Right hindlimb (tissue), 1 donor: ENCODE measurements at regions not wholly inside any gene's neighbourhood (a gene's known extent, or its start where the extent isn't known, plus 50 kb on each side); places are given as distances from the start of the nearest gene placed in this dataset.

Source experiments
- DNase-seq: peaks from one replicate; pipeline ENCODE4 v3.0.0-alpha.2; 2018

DNA sequence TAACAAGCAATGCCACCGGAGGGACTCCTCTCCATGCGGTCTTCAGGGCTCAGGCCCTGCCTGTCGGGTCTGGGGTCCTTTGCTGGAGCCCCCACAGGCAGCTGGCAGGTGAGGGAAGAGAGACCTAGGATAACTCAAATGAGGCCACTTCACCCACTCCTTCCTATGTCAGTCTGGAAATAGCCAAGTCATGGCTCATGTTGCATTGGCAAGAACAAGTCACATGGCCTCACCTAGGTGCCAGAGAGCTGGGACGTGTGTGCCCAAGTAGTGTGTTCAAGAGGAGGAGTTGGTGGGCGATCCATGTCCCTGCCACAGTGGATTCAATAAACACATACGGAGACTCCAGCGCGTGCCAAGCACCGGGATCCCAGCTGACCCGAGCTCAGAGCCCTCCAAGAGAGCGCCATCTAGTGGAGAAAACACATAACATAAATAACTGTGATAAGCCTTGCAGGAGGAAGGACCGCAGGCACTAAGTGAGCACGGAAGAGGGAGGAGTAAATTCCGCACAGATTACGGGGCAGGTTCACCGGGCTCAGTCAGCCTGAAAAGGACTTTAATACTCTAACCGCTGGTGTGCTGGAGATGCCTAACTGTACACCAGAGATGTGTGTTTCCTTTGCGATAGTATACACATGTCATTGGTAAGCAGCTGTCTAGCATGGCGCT lies 580.8 kb downstream of the CCDC171 start:
- no peak for DNase-seq

DNA sequence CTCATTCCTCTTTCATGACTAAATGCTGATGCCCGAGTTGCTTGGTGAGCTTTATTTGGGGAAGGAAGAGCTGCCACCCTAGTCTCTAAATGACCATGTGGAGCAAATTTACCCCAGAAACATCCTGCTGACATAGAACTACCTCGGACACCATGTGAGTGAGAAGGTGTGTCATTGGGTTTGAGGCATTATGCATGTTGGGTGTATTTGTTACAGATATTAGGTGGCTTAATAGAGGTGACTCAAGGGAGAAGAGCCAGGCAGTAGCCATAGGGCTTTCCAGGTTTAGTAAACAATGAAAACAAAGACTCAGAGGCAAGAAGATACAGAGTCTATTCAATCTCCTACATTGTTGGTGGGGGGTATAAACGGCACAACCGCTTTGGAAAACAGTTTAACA lies 581.5 kb downstream of the CCDC171 start:
- DNase-seq = no peak

DNA sequence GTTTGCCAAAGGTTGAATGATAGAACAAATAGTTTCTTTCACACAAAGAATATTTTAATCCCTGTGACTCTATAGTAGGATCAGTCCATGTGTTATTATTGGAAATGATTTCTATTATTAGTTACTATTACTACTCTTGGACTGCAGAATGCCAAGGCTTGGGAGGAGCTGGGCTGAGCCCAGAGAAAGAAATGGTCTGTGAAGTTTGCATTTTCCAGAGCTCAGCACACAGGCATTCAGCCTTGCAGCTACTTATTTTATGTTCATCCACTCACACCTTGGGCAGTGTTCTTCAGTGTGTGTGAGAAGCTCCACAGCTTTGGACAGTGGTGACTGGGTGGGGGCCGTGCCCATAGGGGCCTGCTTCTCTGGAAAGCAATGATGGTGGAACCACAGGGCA lies 583.1 kb downstream of the CCDC171 start:
- DNase-seq = peak; percentile 71

DNA sequence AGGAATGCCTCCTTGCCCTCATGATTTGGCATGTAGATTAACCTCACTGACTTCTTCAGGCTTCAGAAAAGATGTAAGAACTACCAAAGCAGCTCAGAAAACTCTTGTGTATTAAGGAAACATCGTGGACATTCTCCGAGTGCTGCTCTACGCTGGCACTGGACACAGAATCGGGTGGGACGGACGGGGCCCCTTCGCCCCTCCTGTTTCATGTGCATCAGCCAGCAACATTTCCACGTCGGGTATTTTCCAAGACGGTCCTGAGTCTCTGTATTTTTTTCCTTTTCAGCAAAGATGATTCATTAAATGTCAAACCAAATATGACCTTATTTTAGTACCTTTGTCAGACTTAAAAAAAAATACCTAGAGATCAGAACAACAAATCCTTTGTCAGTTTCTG lies 583.6 kb downstream of the CCDC171 start:
- peak; percentile 64 for DNase-seq

DNA sequence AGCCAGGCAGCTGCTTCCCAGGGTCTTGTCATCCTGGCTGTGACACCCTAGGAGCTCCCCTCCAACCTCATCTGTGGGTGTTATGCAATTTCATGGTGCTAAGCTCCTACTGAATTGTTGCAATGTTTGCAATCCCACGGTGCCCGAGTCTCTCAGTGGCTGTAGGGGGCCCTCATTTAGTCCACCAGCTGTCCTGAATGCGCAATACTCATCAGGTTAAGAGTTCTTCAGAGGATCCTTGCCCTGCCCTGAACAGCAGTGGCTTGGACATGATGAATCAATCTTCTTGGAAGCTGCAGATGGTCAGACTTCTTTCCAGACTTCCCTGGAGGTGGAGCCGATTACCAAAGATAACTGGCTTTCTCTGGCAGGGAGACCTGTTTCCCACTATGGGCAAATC lies 584.1 kb downstream of the CCDC171 start:
- peak; percentile 74 for DNase-seq

DNA sequence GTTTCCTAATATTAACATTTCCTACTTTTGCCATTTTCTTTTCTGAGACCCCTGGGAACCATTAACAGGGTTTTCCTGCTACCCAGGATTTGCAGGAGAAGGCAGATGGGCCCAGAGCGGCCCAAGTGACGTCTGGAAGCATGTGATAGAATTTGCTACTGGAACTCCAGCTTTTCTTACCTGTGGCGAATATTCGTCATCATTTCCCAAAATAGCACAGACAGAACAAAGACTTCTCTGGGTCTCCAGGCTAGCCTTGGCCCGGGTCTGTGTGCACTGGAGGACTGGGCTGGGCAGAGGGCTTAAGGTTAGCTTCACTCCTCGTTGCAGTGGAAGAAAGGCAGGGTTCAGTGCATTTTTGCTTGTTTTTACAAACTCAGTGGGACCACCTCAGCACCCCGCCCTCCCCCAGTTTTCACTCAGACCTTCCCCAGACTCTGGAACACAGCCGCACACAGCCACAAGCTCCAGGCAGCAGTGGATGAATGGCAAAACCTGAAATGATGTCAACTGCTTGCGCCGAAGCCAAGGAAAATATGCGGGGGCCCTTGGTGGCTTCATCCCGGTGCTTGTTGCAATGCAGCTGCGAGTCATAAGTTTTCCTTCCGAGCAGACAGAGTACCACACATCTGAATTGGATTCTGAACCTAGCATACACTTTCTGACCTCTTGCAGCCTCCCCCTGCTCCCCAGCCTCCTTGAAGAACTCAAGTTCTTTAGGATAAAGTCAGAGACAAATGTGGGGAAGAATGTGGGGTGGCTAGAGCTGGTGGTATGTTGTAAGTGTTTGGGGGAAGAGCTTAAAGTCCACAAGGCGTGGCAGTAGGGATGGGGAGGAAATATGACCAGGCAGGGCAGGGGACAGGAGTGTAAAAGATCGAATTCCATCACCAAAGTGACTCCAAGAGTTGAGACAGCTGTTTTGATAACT lies 586.0 kb downstream of the CCDC171 start:
- peak; percentile 91 for DNase-seq

DNA sequence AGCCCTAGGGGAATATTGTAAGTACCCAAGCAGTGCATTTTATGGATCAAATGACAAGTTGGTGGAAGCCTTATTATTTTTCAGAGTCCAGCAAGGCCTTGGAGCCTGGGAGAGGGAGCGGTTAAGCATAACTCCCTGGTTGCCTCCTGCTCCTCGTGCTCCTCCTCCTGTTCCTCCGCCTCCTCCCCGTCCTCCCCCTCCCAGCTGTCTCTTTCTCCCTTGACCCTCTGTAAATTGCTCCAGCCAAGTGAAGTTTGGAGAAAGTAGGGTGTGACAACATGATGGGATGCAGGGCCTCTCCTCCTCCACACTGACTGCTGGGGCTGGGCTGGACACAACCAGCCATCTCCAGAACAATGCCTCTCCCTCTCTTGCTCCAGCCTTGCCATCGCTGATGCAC lies 586.9 kb downstream of the CCDC171 start:
- peak; percentile 72 for DNase-seq

DNA sequence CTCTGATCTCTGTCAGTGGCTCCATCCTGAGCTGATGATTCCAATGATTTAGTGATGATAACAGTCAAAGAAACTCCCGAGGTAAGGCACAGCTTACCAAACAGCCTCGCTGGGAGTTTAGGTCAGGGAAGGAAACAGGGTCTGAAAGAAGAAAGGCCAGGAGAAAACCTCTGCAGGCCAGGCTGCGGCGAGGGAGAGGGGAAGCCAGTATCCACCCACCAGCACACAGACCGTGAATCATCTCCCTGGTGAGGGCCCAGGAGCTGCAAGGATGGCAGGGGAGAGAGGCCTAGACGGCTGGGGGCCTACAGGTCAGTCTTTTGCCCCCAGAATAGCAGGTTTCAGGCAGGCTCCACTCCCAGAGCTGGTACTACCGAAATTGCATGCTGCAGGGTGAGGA lies 590.5 kb downstream of the CCDC171 start:
- DNase-seq = no peak

DNA sequence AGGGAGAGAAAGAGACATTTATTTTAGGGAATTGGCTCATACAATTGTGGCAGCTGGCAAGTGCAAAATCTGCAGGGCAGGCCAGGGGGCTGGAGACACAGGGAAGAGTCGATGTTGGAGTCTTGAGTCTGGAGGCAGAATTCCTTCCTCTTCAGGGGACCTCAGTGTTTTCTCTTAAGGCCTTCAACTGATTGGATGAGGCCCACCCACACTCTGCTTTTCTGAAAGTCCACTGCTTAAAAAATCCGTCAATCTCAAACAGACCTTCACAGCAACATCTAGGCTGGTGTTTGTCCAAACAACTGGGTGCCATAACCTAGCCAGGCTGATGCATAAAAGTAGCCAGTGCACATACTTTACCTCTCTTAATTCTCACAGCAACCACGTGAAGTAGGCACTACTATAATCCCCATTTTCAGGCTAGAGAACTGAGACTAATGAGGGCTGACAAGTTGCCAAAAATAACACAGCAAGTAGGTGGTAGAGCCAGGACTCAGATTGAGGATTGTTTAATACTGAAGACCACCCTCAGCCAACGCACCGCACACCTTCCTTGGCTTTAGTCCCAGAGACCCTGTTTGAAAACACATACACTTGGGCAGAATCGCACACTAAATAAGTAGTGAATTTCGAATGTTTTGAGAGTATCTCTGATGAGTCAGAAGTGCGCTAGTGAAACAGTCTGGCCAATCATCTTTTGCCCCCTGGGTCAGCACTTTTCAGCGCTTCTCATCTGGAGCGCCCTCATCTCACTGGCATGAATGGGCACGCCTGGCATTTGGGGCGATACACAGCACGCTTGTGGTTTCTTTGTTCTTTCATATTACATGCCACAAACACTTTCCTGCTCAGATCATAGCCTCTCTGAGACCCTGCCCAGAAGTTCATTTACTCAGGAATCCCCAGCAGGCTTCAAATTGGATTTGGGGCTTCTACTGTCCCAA lies 591.4 kb downstream of the CCDC171 start:
- DNase-seq = no peak

DNA sequence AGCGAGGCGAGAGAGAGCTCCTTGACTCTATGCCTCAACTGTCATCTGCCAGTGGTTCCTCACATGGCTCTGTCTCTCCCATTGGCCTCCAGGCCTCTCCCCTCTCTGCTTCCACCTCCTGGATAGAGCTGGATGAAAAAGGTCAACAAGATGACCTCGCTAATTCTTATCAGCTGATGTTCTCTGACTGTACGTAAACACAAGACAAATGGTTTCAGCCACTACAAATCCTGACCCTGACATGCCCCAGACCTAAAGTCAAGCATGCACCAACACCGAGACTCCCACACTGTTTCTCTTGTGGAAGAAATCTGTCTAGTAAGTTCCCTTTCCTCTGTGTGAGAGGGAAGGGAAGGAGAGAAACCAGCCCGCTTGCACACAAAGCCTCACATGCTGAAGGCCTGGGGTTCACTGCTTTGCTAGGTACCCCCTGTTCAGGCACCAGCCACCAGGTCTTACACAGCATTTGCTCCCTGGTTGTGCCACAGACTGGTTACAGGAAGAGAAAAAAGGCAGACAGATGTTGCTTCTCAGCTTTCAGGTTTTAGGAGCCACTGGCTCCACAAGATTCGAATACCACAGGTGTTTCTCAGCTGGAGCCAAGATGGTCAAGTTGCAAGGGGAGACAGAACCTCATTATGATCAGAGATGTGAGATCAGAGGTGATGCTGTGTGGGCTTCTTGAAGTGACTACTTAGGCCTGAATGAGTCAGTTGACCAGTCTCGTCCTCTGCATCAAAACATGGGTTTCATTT lies 592.5 kb downstream of the CCDC171 start:
- no peak for DNase-seq

DNA sequence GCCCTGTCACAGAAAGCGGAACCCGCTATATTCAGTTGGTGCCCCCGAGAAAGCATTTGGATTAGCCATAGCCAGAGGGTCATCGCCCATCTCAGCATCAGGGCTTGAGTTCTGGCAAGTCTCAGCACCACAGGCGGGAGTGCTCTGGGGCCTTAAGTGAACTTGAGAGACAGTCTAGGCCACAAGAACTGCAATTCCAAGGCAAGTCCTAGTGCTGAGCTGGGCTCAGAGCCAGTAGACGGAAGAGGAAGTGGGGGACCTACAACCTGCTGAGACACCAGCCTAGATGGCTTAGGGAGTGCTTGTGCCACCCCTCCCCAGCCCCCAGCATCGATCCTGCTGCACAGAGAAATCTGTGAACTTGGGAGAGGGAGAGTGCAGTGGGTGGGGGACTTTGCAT lies 594.9 kb downstream of the CCDC171 start:
- no peak for DNase-seq

DNA sequence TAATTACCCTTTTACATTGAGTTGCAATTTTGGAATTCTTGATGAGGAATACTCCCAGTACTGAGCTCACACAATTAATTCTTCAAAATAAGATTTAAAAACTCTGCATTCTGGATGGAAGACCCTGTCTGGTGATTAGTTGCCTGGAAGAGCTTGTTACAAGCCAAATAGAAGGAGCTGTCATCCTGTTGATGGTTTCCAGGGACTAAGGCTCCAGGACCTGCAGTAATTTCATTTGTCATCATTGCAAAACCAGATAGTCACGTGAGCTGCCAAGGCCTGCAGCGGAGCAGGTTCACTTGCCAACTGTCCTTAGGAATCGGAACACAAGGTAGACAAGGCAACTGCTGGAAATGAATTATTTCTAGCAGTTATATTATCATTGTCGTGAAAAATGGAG lies 597.7 kb downstream of the CCDC171 start:
- no peak for DNase-seq

DNA sequence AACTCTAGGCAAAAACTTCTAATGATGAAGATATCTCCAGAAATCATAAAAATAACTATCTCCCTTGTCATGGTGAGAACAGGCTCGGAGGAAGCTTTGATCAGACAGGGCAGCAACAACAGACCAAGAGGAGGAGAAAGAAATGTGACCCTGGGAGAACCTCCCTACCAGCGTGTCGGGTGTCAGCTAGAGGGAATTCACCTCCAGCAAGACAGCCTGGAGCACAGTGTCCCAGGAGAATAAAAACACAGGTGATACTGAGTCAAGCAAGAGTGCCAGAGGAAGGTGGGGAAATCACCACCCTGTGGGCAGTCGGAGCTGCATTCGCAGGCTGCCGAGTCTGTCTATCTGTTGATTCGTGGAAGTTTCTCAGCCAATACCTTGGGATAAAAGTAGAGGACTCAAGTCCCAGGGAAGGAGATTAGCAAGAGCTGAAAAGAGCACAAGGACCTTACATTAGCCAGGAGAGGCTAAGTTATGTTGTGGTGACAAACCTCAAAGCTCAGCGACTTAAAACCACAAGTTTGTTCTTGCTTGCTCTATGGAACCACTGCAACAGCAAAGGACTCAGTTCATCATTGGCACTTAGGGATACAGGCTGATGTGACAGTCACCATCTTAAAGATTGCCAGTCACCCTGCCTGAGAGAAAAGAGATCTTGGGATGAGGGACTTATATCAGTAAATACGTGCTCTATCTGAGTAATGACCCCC lies 598.3 kb downstream of the CCDC171 start:
- no peak for DNase-seq

DNA sequence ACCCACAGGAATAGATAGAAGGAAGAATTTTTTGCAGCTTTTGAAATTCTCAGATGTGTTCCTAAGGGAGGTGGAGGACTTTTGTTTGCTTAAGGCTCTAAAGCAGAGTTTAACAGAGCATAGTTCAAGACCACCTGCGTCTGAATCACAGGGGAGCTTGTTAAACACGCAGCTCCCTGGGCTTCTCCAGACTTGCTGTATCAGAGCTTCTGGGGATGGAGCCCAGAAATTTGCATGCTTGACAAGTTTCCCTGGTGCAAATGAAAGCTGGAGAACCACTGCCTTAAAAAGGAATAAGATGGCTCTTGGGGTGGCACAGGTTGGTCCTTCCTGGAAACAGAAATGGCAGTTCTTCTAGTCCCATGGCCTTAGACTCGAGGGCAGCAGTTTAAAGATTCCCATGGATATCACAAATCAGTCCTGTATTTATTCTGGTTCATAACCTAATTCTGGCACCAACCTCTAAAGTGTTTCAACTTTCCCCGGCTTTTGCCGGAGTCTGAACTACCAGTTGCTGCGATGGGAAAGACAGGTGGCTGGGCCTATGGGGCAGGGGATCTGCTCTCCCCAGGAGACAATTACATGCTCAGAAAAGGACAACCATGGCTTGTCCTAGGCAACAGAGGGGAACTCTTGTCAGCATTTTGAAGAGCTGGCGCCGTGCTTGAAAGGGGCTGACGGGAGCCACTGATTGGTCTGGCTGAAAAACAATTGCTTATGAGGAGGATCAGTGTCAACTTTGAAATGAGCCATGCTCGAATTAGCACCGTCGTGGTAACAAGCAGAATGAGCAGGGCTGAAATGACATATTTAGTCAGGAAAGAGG lies 599.6 kb downstream of the CCDC171 start:
- peak; percentile 52 for DNase-seq

DNA sequence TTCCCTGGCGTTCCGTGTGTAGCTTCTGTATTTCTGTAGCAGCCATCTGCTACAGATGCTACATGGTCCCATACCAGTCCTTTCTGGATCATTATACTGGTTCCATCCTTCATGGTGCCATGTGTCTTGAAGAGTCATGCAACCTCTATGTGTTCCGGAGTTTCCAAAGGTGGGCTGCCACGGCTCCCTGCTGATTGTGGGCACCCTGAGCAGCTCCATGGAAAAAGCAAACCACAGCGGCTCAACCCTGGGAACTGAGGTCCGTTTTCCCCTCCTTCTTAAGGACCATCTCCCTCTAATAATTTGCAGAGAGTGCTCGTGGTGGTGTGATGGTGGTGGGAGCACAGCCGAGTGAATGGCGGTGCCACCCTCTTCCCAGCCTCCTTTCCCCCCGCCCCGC lies 600.4 kb downstream of the CCDC171 start:
- no peak for DNase-seq

DNA sequence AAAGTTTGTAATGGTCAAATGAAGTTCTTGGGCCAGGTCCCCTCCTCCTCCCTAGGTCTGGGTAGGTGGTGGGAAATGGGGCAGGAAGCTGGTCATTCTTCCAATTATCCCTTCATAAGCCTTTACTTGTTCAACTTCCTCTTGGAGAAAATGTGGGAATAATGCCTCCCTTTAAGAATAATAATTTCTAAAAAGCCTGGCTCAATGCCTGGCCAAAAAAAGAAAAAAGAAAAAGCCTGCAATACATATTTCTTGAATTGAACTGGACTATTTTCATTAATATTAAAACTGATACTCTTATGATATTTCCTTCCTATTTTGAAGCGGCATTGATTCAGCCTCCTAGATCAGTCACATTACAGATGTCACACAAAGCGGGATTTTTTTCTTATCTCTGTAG lies 600.9 kb downstream of the CCDC171 start:
- DNase-seq = no peak

DNA sequence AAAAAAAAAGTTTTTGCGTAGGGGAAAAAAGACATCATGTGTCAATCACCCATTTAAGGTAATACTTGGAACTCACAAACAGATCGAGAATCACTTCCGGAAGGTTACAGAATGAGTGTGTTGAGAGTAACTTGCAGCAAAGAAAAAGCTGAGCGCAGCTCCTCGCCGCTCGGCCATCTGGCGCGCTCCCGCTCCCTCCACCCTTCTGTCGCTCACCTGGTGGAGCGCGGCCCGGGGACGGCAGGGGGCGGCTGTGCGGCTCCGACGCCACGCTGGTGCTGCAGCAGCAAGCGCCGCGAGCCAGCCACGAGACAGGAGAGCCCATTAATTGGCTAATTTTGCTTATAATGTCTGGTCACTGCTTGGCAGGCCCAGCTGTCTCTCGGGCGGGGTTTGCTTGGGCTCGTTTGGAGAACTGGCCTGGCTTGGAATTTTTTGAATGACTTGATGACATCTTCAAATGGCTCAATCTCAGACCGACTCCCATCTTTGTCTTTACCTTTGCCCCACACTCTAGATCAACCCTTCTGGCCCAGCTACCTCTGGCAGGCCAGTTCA lies 601.8 kb downstream of the CCDC171 start:
- DNase-seq = peak; percentile 72

DNA sequence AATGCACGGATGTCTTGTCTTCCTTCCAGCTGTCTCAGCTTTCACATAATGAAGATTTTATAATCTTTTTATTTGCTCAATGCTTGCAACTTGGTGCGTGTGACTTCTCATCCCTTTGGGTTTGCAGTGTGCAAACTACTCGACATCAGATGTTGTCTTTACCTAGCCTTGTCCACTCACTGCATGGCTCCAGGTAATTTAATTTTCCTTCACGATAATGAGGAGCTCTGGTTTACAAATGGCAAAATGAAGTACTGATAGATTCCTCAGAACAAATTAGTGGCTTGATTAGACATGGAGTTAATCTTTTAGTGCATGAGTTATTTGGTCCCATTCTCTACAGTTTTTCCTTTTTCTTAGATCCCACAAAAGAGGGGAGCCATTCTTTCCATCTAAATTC lies 603.0 kb downstream of the CCDC171 start:
- DNase-seq = no peak

DNA sequence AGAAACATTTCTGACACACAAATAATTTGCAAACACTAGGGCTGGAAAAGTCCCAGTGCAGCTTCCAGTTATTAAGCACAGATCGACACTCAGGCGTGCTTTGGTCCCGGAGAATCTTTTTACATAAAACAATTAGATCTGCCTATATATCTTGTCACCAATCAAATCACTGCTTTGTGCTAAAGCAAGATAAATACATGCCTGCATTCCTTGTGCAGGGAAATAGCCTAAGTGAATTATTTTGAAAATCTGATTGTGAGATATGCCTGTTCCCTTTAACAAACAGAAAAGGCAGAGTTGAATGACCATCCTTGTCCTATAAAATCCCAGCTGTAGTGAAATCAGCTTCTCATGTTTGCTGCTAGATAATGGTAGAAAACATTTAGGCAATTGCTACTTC lies 604.4 kb downstream of the CCDC171 start:
- DNase-seq = no peak

DNA sequence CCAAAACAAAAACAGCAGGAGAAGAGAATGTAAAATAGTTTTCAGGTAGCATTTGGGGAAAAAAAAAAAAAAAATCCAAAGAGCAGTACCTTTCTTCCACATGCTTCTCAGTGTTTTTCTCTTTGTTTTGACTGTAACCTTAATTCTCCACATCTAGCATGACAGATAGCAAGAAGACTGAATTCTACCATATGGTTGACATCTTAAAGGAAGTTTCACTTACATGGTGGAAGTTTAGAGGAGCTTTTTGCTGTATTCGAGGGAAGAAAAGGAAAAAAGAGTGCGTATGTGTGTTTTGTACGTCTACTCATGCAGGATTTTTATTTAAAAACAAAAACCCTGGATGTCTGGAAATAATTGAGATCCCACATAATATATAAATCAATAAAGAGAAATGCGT lies 604.8 kb downstream of the CCDC171 start:
- DNase-seq = no peak

DNA sequence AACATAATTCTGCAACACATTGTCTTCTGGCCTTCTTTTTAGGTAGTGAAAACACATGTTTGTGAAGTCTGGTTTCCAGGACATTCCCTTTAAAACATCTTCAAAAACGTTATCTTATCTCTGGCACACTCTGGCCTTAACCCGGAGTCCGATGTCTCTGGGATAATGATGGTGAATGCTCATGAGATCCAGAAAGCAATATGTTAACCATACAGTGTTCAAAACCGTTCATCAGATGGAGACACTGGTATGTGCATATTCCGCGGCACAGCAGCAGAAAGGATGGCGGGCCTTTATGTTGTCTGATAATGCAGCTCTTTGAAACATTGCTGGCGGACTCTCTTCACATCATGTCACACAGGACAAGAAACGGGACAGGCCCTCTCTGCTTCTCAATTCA lies 605.2 kb downstream of the CCDC171 start:
- no peak for DNase-seq
